ENCODE measurements at regions not wholly inside any gene's neighbourhood (a gene's known extent, or its start where the extent isn't known, plus 50 kb on each side); places are given as distances from the start of the nearest gene placed in this dataset.

DNA sequence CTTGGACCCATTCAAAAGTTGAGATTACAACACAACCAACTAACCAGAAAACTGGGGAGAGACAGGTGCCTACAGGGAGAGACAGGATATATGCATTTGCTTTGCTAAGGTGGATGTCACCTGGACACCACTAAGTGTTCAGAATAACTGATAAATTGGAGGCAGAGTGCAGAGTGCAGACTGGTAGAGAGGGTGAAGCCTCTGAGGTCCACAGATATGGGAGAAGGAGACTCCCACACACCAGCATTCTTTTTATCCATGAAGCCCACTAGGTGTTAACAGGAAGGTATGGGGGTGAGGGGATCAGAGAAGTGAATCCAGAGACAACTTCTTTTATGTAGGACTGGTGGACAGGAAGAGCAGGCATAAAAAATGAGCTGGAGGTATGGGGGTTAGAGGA is 1310.0 kb upstream of the ZEB2 start:
- H3K27me3 Mint-ChIP-seq (ENCODE audit: unreplicated experiment) = no peaks in the 10 kb centered on the region
- peaks cover 6% of the 10 kb centered on the region for H3K9me3 Mint-ChIP-seq (ENCODE audit: unreplicated experiment)
- no peaks in the 10 kb centered on the region for H3K4me1 Mint-ChIP-seq (ENCODE audit: unreplicated experiment)
- no peak overlapping the region for H3K27ac Mint-ChIP-seq (ENCODE audit: unreplicated experiment)
- no peaks in the 10 kb centered on the region for H3K36me3 Mint-ChIP-seq (ENCODE audit: unreplicated experiment)
- H3K4me3 Mint-ChIP-seq (ENCODE audit: unreplicated experiment) = no peak overlapping the region
- DNase-seq (ENCODE audit: extremely low spot score, unreplicated experiment) = no peak
- TF ChIP-seq, protein P1, sequence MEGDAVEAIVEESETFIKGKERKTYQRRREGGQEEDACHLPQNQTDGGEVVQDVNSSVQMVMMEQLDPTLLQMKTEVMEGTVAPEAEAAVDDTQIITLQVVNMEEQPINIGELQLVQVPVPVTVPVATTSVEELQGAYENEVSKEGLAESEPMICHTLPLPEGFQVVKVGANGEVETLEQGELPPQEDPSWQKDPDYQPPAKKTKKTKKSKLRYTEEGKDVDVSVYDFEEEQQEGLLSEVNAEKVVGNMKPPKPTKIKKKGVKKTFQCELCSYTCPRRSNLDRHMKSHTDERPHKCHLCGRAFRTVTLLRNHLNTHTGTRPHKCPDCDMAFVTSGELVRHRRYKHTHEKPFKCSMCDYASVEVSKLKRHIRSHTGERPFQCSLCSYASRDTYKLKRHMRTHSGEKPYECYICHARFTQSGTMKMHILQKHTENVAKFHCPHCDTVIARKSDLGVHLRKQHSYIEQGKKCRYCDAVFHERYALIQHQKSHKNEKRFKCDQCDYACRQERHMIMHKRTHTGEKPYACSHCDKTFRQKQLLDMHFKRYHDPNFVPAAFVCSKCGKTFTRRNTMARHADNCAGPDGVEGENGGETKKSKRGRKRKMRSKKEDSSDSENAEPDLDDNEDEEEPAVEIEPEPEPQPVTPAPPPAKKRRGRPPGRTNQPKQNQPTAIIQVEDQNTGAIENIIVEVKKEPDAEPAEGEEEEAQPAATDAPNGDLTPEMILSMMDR (IDR thresholded peaks at IDR 0.05) = no peak

DNA sequence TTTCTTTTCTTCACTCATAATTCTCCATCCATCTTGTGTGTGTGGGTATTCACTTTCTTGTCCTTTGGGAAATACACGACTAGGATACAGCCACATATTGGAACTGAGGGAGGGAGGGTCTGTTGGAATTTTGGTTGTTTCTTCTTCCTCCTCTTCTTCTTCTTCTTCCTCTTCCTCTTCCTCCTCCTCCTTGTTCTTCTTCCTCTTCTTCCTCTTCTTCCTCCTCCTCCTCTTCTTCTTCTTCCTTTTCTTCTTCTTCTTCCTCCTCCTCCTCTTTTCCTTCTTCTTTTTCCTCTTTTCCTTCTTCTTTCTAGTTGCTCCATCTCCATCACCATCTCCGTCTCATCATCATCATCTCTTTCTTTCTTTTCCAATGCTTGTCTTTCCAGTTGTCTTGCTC is 1307.3 kb upstream of the ZEB2 start:
- Mint-ChIP-seq H3K4me3 (ENCODE audit: unreplicated experiment) (no peak overlapping the region), H3K4me1 (ENCODE audit: unreplicated experiment) (peaks cover 8% of the 10 kb centered on the region), H3K27ac (ENCODE audit: unreplicated experiment) (no peak overlapping the region), H3K27me3 (ENCODE audit: unreplicated experiment) (no peaks in the 10 kb centered on the region), H3K9me3 (ENCODE audit: unreplicated experiment) (peaks cover 6% of the 10 kb centered on the region), H3K36me3 (ENCODE audit: unreplicated experiment) (no peaks in the 10 kb centered on the region)
- DNase-seq (ENCODE audit: extremely low spot score, unreplicated experiment) = no peak
- TF ChIP-seq, protein P1 (IDR thresholded peaks at IDR 0.05) = no peak

DNA sequence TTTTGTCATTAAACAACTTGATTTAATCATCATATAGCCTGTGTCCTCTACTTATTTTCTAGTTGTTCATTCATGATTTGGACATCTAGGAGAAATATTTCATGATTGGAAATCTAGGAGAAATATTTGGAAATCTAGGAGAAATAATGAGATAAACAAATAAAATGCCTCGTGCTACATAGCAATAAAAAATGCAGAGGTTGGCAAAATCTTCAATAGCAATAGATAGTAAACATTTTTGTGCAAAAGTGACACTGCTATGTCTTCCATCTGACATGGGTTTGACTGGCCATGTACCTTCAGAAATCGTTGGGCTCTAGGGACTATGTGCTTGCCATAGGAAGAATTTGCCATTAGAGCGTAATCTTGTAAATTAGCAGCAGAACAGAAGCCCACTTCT is 1304.5 kb upstream of the ZEB2 start:
- Mint-ChIP-seq H3K4me1 (ENCODE audit: unreplicated experiment) (peaks cover 15% of the 10 kb centered on the region), H3K27me3 (ENCODE audit: unreplicated experiment) (no peaks in the 10 kb centered on the region), H3K27ac (ENCODE audit: unreplicated experiment) (no peak overlapping the region), H3K9me3 (ENCODE audit: unreplicated experiment) (peaks cover 6% of the 10 kb centered on the region), H3K36me3 (ENCODE audit: unreplicated experiment) (no peaks in the 10 kb centered on the region), H3K4me3 (ENCODE audit: unreplicated experiment) (no peak overlapping the region)
- DNase-seq (ENCODE audit: extremely low spot score, unreplicated experiment) = no peak
- TF ChIP-seq, protein P1 (IDR thresholded peaks at IDR 0.05) = no peak

DNA sequence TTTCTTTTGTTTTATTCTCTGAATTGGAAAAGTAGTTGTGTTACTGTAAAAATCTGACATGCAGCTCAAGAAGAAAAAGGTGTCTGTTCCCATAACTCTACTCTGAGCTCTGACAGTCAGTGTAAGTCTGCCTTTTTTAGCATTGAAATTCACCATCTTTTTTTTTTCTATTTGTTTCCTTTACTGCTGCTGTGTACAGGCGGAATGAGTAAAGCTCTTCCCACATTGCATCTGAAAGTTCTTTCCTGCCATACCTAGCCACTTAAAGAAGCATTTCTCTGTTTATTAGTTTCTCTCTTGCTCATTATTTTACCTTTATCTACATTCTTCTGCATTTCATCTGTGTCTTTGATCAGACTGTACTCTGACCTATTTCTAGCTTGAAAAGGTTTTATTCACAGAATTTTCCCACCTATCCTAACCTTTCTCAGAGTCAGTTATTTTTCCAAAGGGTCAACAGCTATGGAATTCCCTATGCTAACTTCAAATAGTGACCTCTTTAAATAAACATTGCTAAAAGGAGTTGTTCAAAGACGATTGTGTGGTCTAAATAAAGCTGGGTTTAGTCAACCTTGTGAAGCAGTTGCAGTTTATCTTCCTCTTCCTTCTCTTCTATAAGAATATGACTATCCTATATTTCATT is 1303.1 kb upstream of the ZEB2 start:
- no peak overlapping the region for H3K27ac Mint-ChIP-seq (ENCODE audit: unreplicated experiment)

DNA sequence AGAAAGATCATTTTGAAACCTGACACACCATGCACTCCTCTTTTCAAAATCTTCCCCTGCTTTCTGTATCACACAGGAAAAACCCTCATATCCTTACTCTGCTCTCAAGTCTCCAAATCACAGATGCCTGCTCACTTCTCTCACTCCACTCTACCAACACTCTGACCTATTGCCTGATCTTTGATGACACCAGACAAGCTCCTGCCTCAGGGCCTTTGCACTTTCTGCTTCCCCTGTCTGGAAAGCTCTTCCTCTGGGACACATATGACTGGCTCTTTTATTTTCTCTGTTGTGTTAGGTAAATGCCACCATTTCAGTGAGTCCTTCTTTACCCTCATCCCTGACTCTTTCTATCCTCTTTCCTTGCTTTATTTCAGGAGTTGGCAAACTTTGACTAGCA is 1300.7 kb upstream of the ZEB2 start:
- Mint-ChIP-seq H3K27ac (ENCODE audit: unreplicated experiment) (no peak overlapping the region), H3K4me3 (ENCODE audit: unreplicated experiment) (no peak overlapping the region), H3K4me1 (ENCODE audit: unreplicated experiment) (peaks cover 16% of the 10 kb centered on the region), H3K9me3 (ENCODE audit: unreplicated experiment) (no peaks in the 10 kb centered on the region), H3K36me3 (ENCODE audit: unreplicated experiment) (no peaks in the 10 kb centered on the region), H3K27me3 (ENCODE audit: unreplicated experiment) (no peaks in the 10 kb centered on the region)
- TF ChIP-seq, protein P1 (IDR thresholded peaks at IDR 0.05) = no peak
- DNase-seq (ENCODE audit: extremely low spot score, unreplicated experiment) = no peak

More for the DNA sequence above, 1303.1 kb upstream of the ZEB2 start:
- H3K9me3 Mint-ChIP-seq (ENCODE audit: unreplicated experiment) = peaks cover 6% of the 10 kb centered on the region
- no peaks in the 10 kb centered on the region for H3K27me3 Mint-ChIP-seq (ENCODE audit: unreplicated experiment)
- H3K4me3 Mint-ChIP-seq (ENCODE audit: unreplicated experiment) = no peak overlapping the region
- TF ChIP-seq, protein P1 (IDR thresholded peaks at IDR 0.05) = no peak
- H3K4me1 Mint-ChIP-seq (ENCODE audit: unreplicated experiment) = peaks cover 15% of the 10 kb centered on the region
- H3K36me3 Mint-ChIP-seq (ENCODE audit: unreplicated experiment) = no peaks in the 10 kb centered on the region
- no peak for DNase-seq (ENCODE audit: extremely low spot score, unreplicated experiment)

Measured in osteocyte (in vitro differentiated cells).